Adrenal gland (tissue), 9 donors: ENCODE measurements at regions not wholly inside any gene's neighbourhood (a gene's known extent, or its start where the extent isn't known, plus 50 kb on each side); places are given as distances from the start of the nearest gene placed in this dataset.

ENCODE experiments used
- DNase-seq, 7 donors: peaks; one replicate each; pipeline ENCODE4 v3.0.0-alpha.2; 2019 to 2020
- H3K27ac ChIP-seq, 5 donors: fragments of 200-600 bp; sonication (generic) in 4 of 5; 1 replicate in 3 of 5; 2 replicates in 2 of 5; pipeline versions ENCODE4 v1.5.1 to v1.8.0; 2016 to 2020; ENCODE audit warnings: mild to moderate bottlenecking in 1 of 5
- H3K27me3 ChIP-seq: fragments of 200-600 bp; 2 replicates; pipeline ENCODE4 v1.8.0; 2021
- H3K36me3 ChIP-seq, 2 donors: fragments of 200-600 bp; replicated peaks in 1 of 2; 1 replicate in 1 of 2; 2 replicates in 1 of 2; pipeline versions ENCODE4 v1.5.1 to v1.8.0; 2018 to 2022
- H3K4me1 ChIP-seq, 2 donors: fragments of 200-600 bp; replicated peaks in 1 of 2; 1 replicate in 1 of 2; 2 replicates in 1 of 2; pipeline versions ENCODE4 v1.5.1 to v1.8.0; 2018 to 2021
- H3K4me3 ChIP-seq, 4 donors: fragments of 200-600 bp; sonication (generic) in 3 of 4; one replicate each; pipeline ENCODE4 v1.5.1; 2016 to 2018
- H3K9me3 ChIP-seq, 3 donors: fragments of 200-600 bp; sonication (generic) in 1 of 3; replicated peaks in 1 of 3; 1 replicate in 2 of 3; 2 replicates in 1 of 3; pipeline versions ENCODE4 v1.5.1 to v1.8.0; 2016 to 2021
- CTCF ChIP-seq, 6 experiments: fragments of 450-650 bp in 4 of 6; fragments of 200-600 bp in 2 of 6; sonication (generic) in 1 of 6; IDR thresholded peaks; 1 replicate in 5 of 6; 2 replicates in 1 of 6; pipeline versions ENCODE4 v1.5.1 to v1.8.0; 2016 to 2021; ENCODE audit warnings: antibody characterized with exemption in 6 of 6, mild to moderate bottlenecking in 2 of 6, moderate library complexity in 1 of 6
- POLR2A ChIP-seq, 2 donors: fragments of 450-650 bp; IDR thresholded peaks; one replicate each; pipeline ENCODE4 v1.6.1; 2017; ENCODE audit warnings: antibody characterized with exemption in 2 of 2, mild to moderate bottlenecking in 2 of 2, moderate library complexity in 1 of 2
- WGBS, 4 donors: extraction: QIAGEN DNeasy Blood & Tissue Kit in 2 of 4; methylation state at CpG; one replicate each; pipeline versions ENCODE4 v1.1.5 to v1.1.7; 2013 to 2017; 5-methylcytosine and 5-hydroxymethylcytosine counted together
- intact Hi-C, 2 donors: fragments of 100-400 bp; cut with DNase I; formaldehyde crosslinking; loops; one replicate each; pipeline versions ENCODE4 v1.14.1 to v1.15.0; 2022 to 2023
- donor health status: healthy with polysubstance abuse.
- donor health status: Bipolar disorder and iron deficiency.
- donor health status: DM: yes; HTN: yes; CAD: no.
- donor health status: DM: no; HTN: no; CAD: no.
- donor health status: DM: no; HTN: no; CAD: no.

- Histone ChIP-seq H3K4me3 (no peak overlapping the region), H3K27me3 (no peaks in the 10 kb centered on the region), H3K9me3 (no peaks in the 10 kb centered on the region), H3K36me3 (no peaks in the 10 kb centered on the region), H3K27ac (no peak overlapping the region), H3K4me1 (peaks cover 0 to 5% of the 10 kb centered on the region in 2 donors)
- intact Hi-C loops, result no loop called here
- 12 to 23% (median 17%) methylated on average over 4 of the region's 4 CpGs for WGBS, 4 donors
- DNase-seq, result peak; percentile 48 to 83 (median 58)
- TF ChIP-seq POLR2A (IDR thresholded peaks at IDR 0.05) (no peak), CTCF (IDR thresholded peaks at IDR 0.05) (no peak)
Observed at GRCh38 chr13:74287724-74288169, 153.5 kb upstream of the KLF12 start.

- no peaks in the 10 kb centered on the region for H3K27me3 ChIP-seq
- WGBS, 4 donors, result 48 to 67% (median 59%) methylated on average over 1 of the region's 1 CpG
- TF ChIP-seq CTCF (IDR thresholded peaks at IDR 0.05) (no peak), POLR2A (IDR thresholded peaks at IDR 0.05) (no peak)
- H3K27ac ChIP-seq, result no peak overlapping the region
- no peak overlapping the region for H3K4me3 ChIP-seq
- DNase-seq, result no peak
- no peaks in the 10 kb centered on the region for H3K4me1 ChIP-seq
- H3K9me3 ChIP-seq, result no peaks in the 10 kb centered on the region
- H3K36me3 ChIP-seq, result no peaks in the 10 kb centered on the region
- intact Hi-C loops, result no loop called here
Observed at GRCh38 chr13:74280795-74281490, 146.7 kb upstream of the KLF12 start.

GRCh38 chr13:74280093-74280794 lies 146.0 kb upstream of the KLF12 start:
- WGBS, 4 donors, result 77 to 82% (median 79%) methylated on average over 3 of the region's 3 CpGs
- H3K36me3 ChIP-seq, result no peaks in the 10 kb centered on the region

More at GRCh38 chr13:74280093-74280794, 146.0 kb upstream of the KLF12 start:
- H3K4me1 ChIP-seq, result no peaks in the 10 kb centered on the region
- no peak overlapping the region for H3K27ac ChIP-seq
- DNase-seq, result no peak
- H3K4me3 ChIP-seq, result no peak overlapping the region
- no peaks in the 10 kb centered on the region for H3K27me3 ChIP-seq
- TF ChIP-seq POLR2A (IDR thresholded peaks at IDR 0.05) (no peak), CTCF (IDR thresholded peaks at IDR 0.05) (no peak)
- no peaks in the 10 kb centered on the region for H3K9me3 ChIP-seq
- intact Hi-C loops, result no loop called here
